ENCODE measurements at regions not wholly inside any gene's neighbourhood (a gene's known extent, or its start where the extent isn't known, plus 50 kb on each side); places are given as distances from the start of the nearest gene placed in this dataset.

DNA sequence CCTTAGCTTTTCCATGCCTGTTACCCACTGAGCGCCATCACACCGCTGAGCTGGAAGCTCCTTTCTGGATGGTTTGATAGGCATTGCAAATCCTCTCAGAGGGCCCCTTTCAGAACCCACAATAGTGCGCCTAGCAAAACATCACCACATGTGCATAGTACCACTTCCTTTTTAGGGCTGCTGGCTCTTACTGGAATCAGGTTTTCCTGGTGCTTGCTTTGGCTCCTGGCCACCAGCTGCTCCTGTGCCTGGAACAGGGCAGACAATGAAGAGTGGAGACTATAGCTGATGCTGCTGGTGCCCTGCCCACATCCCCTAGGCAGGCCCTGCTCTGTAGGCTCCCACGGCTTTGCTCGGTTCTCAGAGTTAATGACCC is 163.6 kb upstream of the SEMA6A start:
- Histone ChIP-seq H3K79me2 (replicated peaks; ENCODE audit: insufficient read depth, low read length) (no peaks in the 10 kb centered on the region), H3K9ac (ENCODE audit: low read length) (no peak overlapping the region), H3K9me2 (ENCODE audit: insufficient read depth, low read length) (no peaks in the 10 kb centered on the region), H4K20me1 (ENCODE audit: insufficient read depth) (no peaks in the 10 kb centered on the region), H3F3A (ENCODE audit: insufficient read depth, low read length, poor library complexity, severe bottlenecking) (no peaks in the 10 kb centered on the region), H3K4me2 (ENCODE audit: low read length) (no peak overlapping the region), H2AFZ (ENCODE audit: low read depth, low read length) (no peak overlapping the region), H3K36me3 (ENCODE audit: insufficient read depth, low read length) (no peaks in the 10 kb centered on the region), H3K27ac (ENCODE audit: low read length) (no peak overlapping the region), H3K27me3 (ENCODE audit: insufficient read depth, low read depth, low read length) (no peaks in the 10 kb centered on the region), H3K4me3 (ENCODE audit: low read length) (no peak overlapping the region), H3K9me3 (ENCODE audit: low read length) (no peaks in the 10 kb centered on the region)
- TF ChIP-seq TAF1 (IDR thresholded peaks at IDR 0.05; ENCODE audit: low read depth) (no peak), RAD21 (conservative IDR thresholded peaks at IDR 0.05) (no peak), MXI1 (conservative IDR thresholded peaks at IDR 0.05; ENCODE audit: poor library complexity, severe bottlenecking) (no peak), EP300 (conservative IDR thresholded peaks at IDR 0.05; ENCODE audit: poor library complexity, severe bottlenecking) (no peak), POLR2AphosphoS5 (IDR thresholded peaks at IDR 0.05) (no peak), CTCF (IDR thresholded peaks at IDR 0.05; ENCODE audit: poor library complexity, severe bottlenecking) (no peak), SMC3 (conservative IDR thresholded peaks at IDR 0.05; ENCODE audit: poor library complexity) (no peak)

DNA sequence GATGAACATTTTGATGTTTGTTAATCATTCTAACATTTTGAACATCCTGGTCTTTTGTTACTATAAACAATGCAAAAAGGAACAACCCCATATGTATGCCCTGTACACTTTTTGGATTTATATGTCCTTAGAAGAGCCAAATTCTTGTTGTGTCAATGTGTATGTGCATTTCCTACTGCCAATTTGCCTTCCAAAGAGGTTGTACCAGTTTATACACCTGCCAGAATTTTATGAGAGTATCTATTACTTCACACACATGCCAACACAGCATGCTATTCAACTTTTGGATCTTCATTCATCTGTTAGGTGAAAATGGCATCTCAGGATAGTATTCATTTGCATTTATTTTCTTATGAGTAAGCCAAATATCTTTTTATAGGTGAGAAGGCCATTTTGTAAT is 162.0 kb upstream of the SEMA6A start:
- H3K9me2 ChIP-seq (ENCODE audit: insufficient read depth, low read length) = no peaks in the 10 kb centered on the region
- H3K36me3 ChIP-seq (ENCODE audit: insufficient read depth, low read length) = no peaks in the 10 kb centered on the region
- no peak overlapping the region for H3K27ac ChIP-seq (ENCODE audit: low read length)
- H3K4me3 ChIP-seq (ENCODE audit: low read length) = no peak overlapping the region
- H3K4me2 ChIP-seq (ENCODE audit: low read length) = no peak overlapping the region
- no peaks in the 10 kb centered on the region for H3K9me3 ChIP-seq (ENCODE audit: low read length)
- no peaks in the 10 kb centered on the region for H3F3A ChIP-seq (ENCODE audit: insufficient read depth, low read length, poor library complexity, severe bottlenecking)
- no peaks in the 10 kb centered on the region for H3K27me3 ChIP-seq (ENCODE audit: insufficient read depth, low read depth, low read length)
- TF ChIP-seq SMC3 (conservative IDR thresholded peaks at IDR 0.05; ENCODE audit: poor library complexity) = no peak
- H2AFZ ChIP-seq (ENCODE audit: low read depth, low read length) = no peak overlapping the region
- no peak overlapping the region for H3K9ac ChIP-seq (ENCODE audit: low read length)
- no peaks in the 10 kb centered on the region for H3K79me2 ChIP-seq (replicated peaks; ENCODE audit: insufficient read depth, low read length)
- H4K20me1 ChIP-seq (ENCODE audit: insufficient read depth) = no peaks in the 10 kb centered on the region

DNA sequence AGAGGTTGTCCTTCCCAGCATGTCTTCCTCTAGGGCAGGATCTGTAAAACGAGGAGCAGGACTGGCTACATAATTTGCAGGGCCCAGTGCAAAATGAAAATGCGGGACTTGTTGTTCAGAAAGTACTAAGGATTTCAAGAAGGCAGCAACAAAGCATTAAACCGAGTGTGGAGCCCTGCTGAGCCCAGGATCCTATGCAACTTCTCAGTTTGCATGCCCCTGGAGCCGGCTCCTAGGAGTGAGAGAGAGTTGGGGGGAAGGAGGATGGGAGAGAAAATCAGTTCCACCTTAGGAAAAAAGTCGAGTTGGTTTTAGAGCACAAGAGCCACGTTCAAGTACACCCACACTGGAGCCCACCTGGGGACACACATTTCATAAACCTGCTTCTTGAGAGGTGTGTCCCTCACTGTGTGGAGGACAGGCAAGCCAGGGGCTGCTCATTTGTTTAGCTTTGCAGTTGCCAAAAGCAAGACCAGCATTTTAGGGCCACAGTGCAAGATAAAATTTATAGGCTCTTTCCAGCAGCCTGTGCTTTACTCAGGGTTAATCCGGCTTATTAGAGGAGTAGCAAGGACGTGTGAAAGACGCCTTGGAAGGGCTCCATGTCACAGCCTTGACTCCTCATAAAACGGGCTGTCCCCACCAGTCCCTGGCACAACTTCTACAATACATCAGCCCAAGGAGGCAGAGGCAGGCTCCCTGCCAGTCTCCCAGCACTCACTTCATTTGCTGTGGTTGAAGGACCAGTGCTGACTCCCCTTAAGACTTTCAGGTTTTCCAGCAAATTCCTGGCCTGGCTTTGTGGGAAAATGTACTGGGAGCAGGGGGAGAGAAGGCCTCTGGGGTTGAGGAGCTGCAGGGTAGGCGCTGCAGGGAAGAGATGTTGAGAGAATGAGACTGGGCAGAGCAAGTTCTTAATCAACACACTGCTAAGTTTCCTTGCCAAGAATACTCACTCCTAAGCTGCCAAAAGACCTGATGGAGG is 159.7 kb upstream of the SEMA6A start:
- Histone ChIP-seq H2AFZ (ENCODE audit: low read depth, low read length) (no peak overlapping the region), H3K9me2 (ENCODE audit: insufficient read depth, low read length) (no peaks in the 10 kb centered on the region), H3K79me2 (replicated peaks; ENCODE audit: insufficient read depth, low read length) (no peaks in the 10 kb centered on the region), H3K4me2 (ENCODE audit: low read length) (no peak overlapping the region), H3K9ac (ENCODE audit: low read length) (no peak overlapping the region), H3K4me3 (ENCODE audit: low read length) (no peak overlapping the region), H3F3A (ENCODE audit: insufficient read depth, low read length, poor library complexity, severe bottlenecking) (no peaks in the 10 kb centered on the region), H4K20me1 (ENCODE audit: insufficient read depth) (no peaks in the 10 kb centered on the region), H3K27me3 (ENCODE audit: insufficient read depth, low read depth, low read length) (no peaks in the 10 kb centered on the region), H3K36me3 (ENCODE audit: insufficient read depth, low read length) (no peaks in the 10 kb centered on the region), H3K9me3 (ENCODE audit: low read length) (no peaks in the 10 kb centered on the region), H3K27ac (ENCODE audit: low read length) (no peak overlapping the region)
- no peak for TF ChIP-seq RAD21 (conservative IDR thresholded peaks at IDR 0.05)
- no peak for TF ChIP-seq EZH2 (IDR thresholded peaks at IDR 0.05; ENCODE audit: borderline replicate concordance, insufficient read depth, low read length, poor library complexity, severe bottlenecking)
- no peak for TF ChIP-seq EP300 (conservative IDR thresholded peaks at IDR 0.05; ENCODE audit: poor library complexity, severe bottlenecking)
- TF ChIP-seq CTCF (IDR thresholded peaks at IDR 0.05; ENCODE audit: poor library complexity, severe bottlenecking) = no peak
- no peak for TF ChIP-seq MXI1 (conservative IDR thresholded peaks at IDR 0.05; ENCODE audit: poor library complexity, severe bottlenecking)
- no peak for TF ChIP-seq SMC3 (conservative IDR thresholded peaks at IDR 0.05; ENCODE audit: poor library complexity)
- no peak for TF ChIP-seq TAF1 (IDR thresholded peaks at IDR 0.05; ENCODE audit: low read depth)
- TF ChIP-seq, protein P1, sequence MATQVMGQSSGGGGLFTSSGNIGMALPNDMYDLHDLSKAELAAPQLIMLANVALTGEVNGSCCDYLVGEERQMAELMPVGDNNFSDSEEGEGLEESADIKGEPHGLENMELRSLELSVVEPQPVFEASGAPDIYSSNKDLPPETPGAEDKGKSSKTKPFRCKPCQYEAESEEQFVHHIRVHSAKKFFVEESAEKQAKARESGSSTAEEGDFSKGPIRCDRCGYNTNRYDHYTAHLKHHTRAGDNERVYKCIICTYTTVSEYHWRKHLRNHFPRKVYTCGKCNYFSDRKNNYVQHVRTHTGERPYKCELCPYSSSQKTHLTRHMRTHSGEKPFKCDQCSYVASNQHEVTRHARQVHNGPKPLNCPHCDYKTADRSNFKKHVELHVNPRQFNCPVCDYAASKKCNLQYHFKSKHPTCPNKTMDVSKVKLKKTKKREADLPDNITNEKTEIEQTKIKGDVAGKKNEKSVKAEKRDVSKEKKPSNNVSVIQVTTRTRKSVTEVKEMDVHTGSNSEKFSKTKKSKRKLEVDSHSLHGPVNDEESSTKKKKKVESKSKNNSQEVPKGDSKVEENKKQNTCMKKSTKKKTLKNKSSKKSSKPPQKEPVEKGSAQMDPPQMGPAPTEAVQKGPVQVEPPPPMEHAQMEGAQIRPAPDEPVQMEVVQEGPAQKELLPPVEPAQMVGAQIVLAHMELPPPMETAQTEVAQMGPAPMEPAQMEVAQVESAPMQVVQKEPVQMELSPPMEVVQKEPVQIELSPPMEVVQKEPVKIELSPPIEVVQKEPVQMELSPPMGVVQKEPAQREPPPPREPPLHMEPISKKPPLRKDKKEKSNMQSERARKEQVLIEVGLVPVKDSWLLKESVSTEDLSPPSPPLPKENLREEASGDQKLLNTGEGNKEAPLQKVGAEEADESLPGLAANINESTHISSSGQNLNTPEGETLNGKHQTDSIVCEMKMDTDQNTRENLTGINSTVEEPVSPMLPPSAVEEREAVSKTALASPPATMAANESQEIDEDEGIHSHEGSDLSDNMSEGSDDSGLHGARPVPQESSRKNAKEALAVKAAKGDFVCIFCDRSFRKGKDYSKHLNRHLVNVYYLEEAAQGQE (IDR thresholded peaks at IDR 0.05; ENCODE audit: borderline replicate concordance) = no peak
- TF ChIP-seq POLR2AphosphoS5 (IDR thresholded peaks at IDR 0.05) = no peak
